Ishikawa (cell line): ENCODE measurements at regions not wholly inside any gene's neighbourhood (a gene's known extent, or its start where the extent isn't known, plus 50 kb on each side); places are given as distances from the start of the nearest gene placed in this dataset.

ENCODE experiments used
- CEBPB ChIP-seq: IDR thresholded peaks from 2 replicates; pipeline ENCODE4 v1.6.1; 2012
- CREB1 ChIP-seq: IDR thresholded peaks from 2 replicates; pipeline ENCODE4 v1.6.1; 2012; ENCODE audit warnings: low read depth
- EGR1 ChIP-seq: IDR thresholded peaks from 2 replicates; pipeline ENCODE4 v1.6.1; 2012
- EP300 ChIP-seq: IDR thresholded peaks from 2 replicates; pipeline ENCODE4 v1.6.1; 2012; ENCODE audit warnings: borderline replicate concordance
- FOXM1 ChIP-seq: IDR thresholded peaks from 2 replicates; pipeline ENCODE4 v1.6.1; 2012; ENCODE audit warnings: low read depth, borderline replicate concordance
- NFIC ChIP-seq: IDR thresholded peaks from 2 replicates; pipeline ENCODE4 v1.6.1; 2012
- RAD21 ChIP-seq: IDR thresholded peaks from 2 replicates; pipeline ENCODE4 v1.6.1; 2012; ENCODE audit warnings: low read depth
- REST ChIP-seq: IDR thresholded peaks from 2 replicates; pipeline ENCODE4 v1.6.1; 2012; ENCODE audit warnings: low read depth, mild to moderate bottlenecking
- TAF1 ChIP-seq: IDR thresholded peaks from 2 replicates; pipeline ENCODE4 v1.6.1; 2012; ENCODE audit warnings: low read depth, mild to moderate bottlenecking
- TCF12 ChIP-seq: IDR thresholded peaks from 2 replicates; pipeline ENCODE4 v1.6.1; 2012; ENCODE audit warnings: low read depth
- TEAD4 ChIP-seq: IDR thresholded peaks from 2 replicates; pipeline ENCODE4 v1.6.1; 2012
- YY1 ChIP-seq: IDR thresholded peaks from 2 replicates; pipeline ENCODE4 v1.6.1; 2012; ENCODE audit warnings: low read depth
- ZBTB7A ChIP-seq: IDR thresholded peaks from 2 replicates; pipeline ENCODE4 v1.6.1; 2012; ENCODE audit warnings: low read depth
- TF ChIP-seq, protein P1 (sequence below): IDR thresholded peaks from 2 replicates; pipeline ENCODE4 v1.6.1; 2012
- TF ChIP-seq, protein P2 (sequence below): IDR thresholded peaks from 2 replicates; pipeline ENCODE4 v1.6.1; 2012

- TF ChIP-seq NFIC (no peak), RAD21 (no peak), CEBPB (no peak)
Measured at GRCh38 chr2:187206471-187206870, 241.6 kb downstream of the CALCRL start.

DNA sequence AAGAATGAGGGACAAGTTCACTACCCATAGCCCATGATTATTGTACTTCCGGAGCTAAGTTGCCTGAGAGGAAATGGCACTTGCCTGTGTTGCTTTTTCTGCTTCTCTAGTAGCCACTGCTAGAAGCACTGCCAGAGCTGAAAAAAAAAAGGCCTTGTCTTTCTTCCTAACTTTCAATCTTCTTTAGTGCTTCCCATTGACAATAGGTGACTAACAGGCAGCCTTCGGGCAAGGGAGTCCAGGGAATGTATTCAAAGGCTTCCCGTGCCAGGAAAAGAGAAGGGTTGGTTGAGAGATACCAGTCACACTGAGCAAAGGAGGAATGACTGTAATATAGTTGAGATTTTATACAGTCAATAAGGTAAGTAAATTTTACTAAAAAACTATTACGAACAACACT is 242.0 kb downstream of the CALCRL start:
- TF ChIP-seq RAD21 = no peak
- no peak for TF ChIP-seq CEBPB
- no peak for TF ChIP-seq FOXM1
- TF ChIP-seq YY1 = no peak
- no peak for TF ChIP-seq TCF12
- TF ChIP-seq, protein P1, sequence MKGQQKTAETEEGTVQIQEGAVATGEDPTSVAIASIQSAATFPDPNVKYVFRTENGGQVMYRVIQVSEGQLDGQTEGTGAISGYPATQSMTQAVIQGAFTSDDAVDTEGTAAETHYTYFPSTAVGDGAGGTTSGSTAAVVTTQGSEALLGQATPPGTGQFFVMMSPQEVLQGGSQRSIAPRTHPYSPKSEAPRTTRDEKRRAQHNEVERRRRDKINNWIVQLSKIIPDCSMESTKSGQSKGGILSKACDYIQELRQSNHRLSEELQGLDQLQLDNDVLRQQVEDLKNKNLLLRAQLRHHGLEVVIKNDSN = no peak
- no peak for TF ChIP-seq TAF1
- TF ChIP-seq, protein P2, sequence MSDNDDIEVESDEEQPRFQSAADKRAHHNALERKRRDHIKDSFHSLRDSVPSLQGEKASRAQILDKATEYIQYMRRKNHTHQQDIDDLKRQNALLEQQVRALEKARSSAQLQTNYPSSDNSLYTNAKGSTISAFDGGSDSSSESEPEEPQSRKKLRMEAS = no peak
- TF ChIP-seq REST = no peak
- no peak for TF ChIP-seq EGR1
- no peak for TF ChIP-seq TEAD4
- TF ChIP-seq EP300 = no peak
- no peak for TF ChIP-seq CREB1
- no peak for TF ChIP-seq NFIC
- TF ChIP-seq ZBTB7A = no peak

GRCh38 chr2:187198136-187198535 is 249.9 kb downstream of the CALCRL start:
- no peak for TF ChIP-seq TEAD4
- no peak for TF ChIP-seq RAD21
- no peak for TF ChIP-seq REST
- no peak for TF ChIP-seq YY1
- TF ChIP-seq CREB1 = no peak
- TF ChIP-seq ZBTB7A = no peak
- TF ChIP-seq TCF12 = no peak
- TF ChIP-seq FOXM1 = no peak
- no peak for TF ChIP-seq NFIC
- TF ChIP-seq, protein P1 = no peak
- no peak for TF ChIP-seq TAF1
- TF ChIP-seq EP300 = no peak
- TF ChIP-seq, protein P2 = no peak
- TF ChIP-seq CEBPB = no peak

GRCh38 chr2:187194049-187194448 is 254.0 kb downstream of the CALCRL start:
- TF ChIP-seq, protein P1 = no peak
- TF ChIP-seq CREB1 = no peak
- no peak for TF ChIP-seq TCF12
- TF ChIP-seq EP300 = no peak
- TF ChIP-seq CEBPB = no peak
- TF ChIP-seq REST = no peak
- TF ChIP-seq, protein P2 = no peak
- no peak for TF ChIP-seq ZBTB7A
- no peak for TF ChIP-seq TAF1
- TF ChIP-seq TEAD4 = no peak
- no peak for TF ChIP-seq YY1
- TF ChIP-seq EGR1 = no peak
- no peak for TF ChIP-seq FOXM1
- no peak for TF ChIP-seq RAD21
- no peak for TF ChIP-seq NFIC
